ENCODE measurements at regions not wholly inside any gene's neighbourhood (a gene's known extent, or its start where the extent isn't known, plus 50 kb on each side); places are given as distances from the start of the nearest gene placed in this dataset.
"Not testable (repeated sequence)": the region's sequence is repeated elsewhere in the genome, so short reads cannot be mapped to it uniquely, and the experiment has no call there.

- no peak for DNase-seq (ENCODE audit: low read depth)
- no peak for TF ChIP-seq CTCF (conservative IDR thresholded peaks at IDR 0.05; ENCODE audit: low read length)
- H3K4me3 ChIP-seq (ENCODE audit: low read length) = no peak overlapping the region
These were observed 278.6 kb downstream of the SIPA1L2 start for GRCh38 chr1:232351335-232351734.

GRCh38 chr1:232346844-232347243 lies 283.1 kb downstream of the SIPA1L2 start:
- no peak for TF ChIP-seq CTCF (conservative IDR thresholded peaks at IDR 0.05; ENCODE audit: low read length)
- H3K4me3 ChIP-seq (ENCODE audit: low read length) = no peak overlapping the region
- no peak for DNase-seq (ENCODE audit: low read depth)

DNA sequence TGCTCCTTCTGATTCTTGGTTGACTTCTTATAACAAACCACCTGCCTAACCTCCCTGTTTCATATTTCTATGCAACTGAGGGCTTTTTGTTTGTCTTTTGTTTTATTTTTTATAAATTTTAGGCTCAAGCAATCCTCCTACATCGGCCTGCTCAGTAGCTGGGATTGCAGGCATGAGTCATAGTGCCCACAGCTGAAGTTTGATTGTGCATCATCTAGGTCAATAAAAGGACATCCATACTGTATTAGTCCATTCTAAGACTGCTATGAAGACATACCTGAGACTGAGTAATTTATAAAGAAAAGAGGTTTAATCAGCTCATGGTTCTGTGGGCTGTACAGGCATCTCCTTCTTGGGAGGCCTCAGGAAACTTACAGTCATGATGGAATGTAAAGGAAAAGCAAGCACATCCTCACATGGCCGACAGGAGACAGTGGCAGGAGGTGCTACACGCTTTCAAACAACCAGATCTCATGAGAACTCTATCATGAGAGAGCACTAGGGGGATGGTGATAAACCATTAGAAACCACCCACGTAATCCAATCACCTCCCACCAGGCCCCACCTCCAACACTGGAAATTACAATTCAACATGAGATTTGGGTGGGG lies 285.0 kb downstream of the SIPA1L2 start:
- no peak for DNase-seq (ENCODE audit: low read depth)
- no peak for TF ChIP-seq CTCF (conservative IDR thresholded peaks at IDR 0.05; ENCODE audit: low read length)
- H3K4me3 ChIP-seq (ENCODE audit: low read length) = no peak overlapping the region

GRCh38 chr1:232344186-232344585 lies 285.7 kb downstream of the SIPA1L2 start:
- not testable (repeated sequence) for DNase-seq (ENCODE audit: low read depth)

GRCh38 chr1:232340446-232340845 lies 289.5 kb downstream of the SIPA1L2 start:
- no peak overlapping the region for H3K4me3 ChIP-seq (ENCODE audit: low read length)
- no peak for TF ChIP-seq CTCF (conservative IDR thresholded peaks at IDR 0.05; ENCODE audit: low read length)
- peak; percentile 5 for DNase-seq (ENCODE audit: low read depth)

More at GRCh38 chr1:232344186-232344585, 285.7 kb downstream of the SIPA1L2 start:
- H3K4me3 ChIP-seq (ENCODE audit: low read length) = not testable (repeated sequence)

- TF ChIP-seq CTCF (conservative IDR thresholded peaks at IDR 0.05; ENCODE audit: low read length) = no peak
- DNase-seq (ENCODE audit: low read depth) = no peak
- H3K4me3 ChIP-seq (ENCODE audit: low read length) = no peak overlapping the region
These were observed 290.9 kb downstream of the SIPA1L2 start for GRCh38 chr1:232339073-232339472.

- no peak for DNase-seq (ENCODE audit: low read depth)
- no peak overlapping the region for H3K4me3 ChIP-seq (ENCODE audit: low read length)
- TF ChIP-seq CTCF (conservative IDR thresholded peaks at IDR 0.05; ENCODE audit: low read length) = no peak
These were observed 294.1 kb downstream of the SIPA1L2 start for GRCh38 chr1:232335741-232336293.
